ENCODE measurements at regions not wholly inside any gene's neighbourhood (a gene's known extent, or its start where the extent isn't known, plus 50 kb on each side); places are given as distances from the start of the nearest gene placed in this dataset.

DNA sequence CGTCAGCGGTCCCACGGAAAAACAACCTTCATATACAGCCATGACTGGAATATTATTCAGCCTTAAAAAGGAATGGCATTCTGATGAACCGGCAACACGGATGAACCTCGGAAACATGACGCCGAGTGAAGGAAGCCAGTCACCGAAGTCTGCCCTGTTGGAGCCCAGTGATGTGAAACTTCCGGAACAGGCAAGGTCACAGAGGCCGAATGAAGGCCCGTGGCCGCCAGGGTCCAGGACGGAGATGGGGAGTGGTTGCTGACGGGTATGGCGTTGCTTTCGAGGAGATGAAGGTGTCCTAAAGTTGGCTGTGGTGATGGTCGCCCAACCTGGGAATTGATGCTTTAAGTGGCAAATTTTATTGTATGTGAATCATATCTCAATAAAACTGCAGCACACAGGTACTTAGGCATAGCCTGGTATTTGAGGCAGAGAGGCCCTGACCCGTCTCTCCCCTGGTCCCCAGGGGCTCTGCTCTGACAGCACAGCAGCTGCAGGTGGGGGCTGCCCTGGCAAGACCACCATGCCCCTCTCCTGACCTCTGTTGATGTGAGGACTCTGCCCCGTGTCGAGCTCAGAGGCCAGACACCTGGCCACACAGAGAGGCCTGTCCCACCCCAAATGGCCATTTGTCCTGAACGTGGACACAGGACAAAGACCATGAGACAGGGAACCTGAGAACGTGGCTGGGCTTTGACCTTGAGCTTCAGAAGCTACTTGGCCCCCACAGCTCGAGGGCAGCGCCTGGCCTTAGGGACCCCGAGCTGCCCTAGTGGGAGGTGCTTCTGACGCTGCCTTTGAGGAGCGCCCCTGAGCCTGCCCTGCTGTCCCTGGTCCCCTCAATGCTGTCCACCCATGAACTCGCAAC is 1090.8 kb downstream of the BRD1 start:
- Histone ChIP-seq H3K27me3 (ENCODE audit: insufficient read depth, low read length, poor library complexity, severe bottlenecking) (no peaks in the 10 kb centered on the region), H4K20me1 (ENCODE audit: insufficient read depth, low read length, poor library complexity, severe bottlenecking) (no peaks in the 10 kb centered on the region), H3K9ac (ENCODE audit: low read depth, low read length, poor library complexity, severe bottlenecking) (no peak overlapping the region)

GRCh38 chr22:48734961-48735360 is 1092.7 kb downstream of the BRD1 start:
- Histone ChIP-seq H3K4me2 (ENCODE audit: low read depth, low read length, poor library complexity, severe bottlenecking) (no peak overlapping the region), H3K27me3 (ENCODE audit: insufficient read depth, low read length, poor library complexity, severe bottlenecking) (no peaks in the 10 kb centered on the region)

More for the DNA sequence above, 1090.8 kb downstream of the BRD1 start:
- no peak overlapping the region for H3K4me2 ChIP-seq (ENCODE audit: low read depth, low read length, poor library complexity, severe bottlenecking)
- H2AFZ ChIP-seq (ENCODE audit: low read length) = no peak overlapping the region
- no peaks in the 10 kb centered on the region for H3K4me1 ChIP-seq (ENCODE audit: insufficient read depth, low read length, poor library complexity, severe bottlenecking)
- no peaks in the 10 kb centered on the region for H3K36me3 ChIP-seq (ENCODE audit: insufficient read depth, low read length)
- H3F3A ChIP-seq (ENCODE audit: low read depth) = no peaks in the 10 kb centered on the region
- no peaks in the 10 kb centered on the region for H3K79me2 ChIP-seq (ENCODE audit: insufficient read depth, low read length)
- peaks cover 15% of the 10 kb centered on the region; the same call in 1 of the 2 replicates for H3K9me3 ChIP-seq (ENCODE audit: insufficient read depth, low read depth, low read length)
- no peak overlapping the region for H3K4me3 ChIP-seq (ENCODE audit: low read length, poor library complexity, severe bottlenecking)
- TF ChIP-seq EZH2phosphoT487 (IDR thresholded peaks at IDR 0.05; ENCODE audit: borderline replicate concordance) (no peak), CTCF (conservative IDR thresholded peaks at IDR 0.05; ENCODE audit: low read length) (no peak)
- H3K9me2 ChIP-seq (replicated peaks; ENCODE audit: low read depth, low read length) = no peaks in the 10 kb centered on the region

DNA sequence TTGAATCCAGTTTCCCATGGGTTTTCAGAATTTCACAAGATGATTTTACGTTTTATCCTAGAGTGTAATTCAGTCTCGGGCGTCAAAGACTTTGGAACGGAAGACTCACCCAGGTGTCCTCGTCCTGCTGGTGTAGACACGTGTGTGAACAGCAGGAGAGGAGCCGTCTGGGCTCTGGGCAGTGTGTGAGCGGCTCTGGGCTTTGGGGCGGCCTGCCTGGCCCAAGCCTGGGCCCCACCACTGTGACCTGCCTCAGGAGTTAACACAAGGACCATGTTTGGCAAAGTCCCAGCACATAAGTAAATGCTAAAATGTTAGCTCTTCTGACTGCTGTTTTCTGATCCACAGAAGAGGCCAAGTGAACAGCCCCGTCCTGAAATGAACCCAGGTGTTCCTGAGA is 1093.3 kb downstream of the BRD1 start:
- H3K9me3 ChIP-seq (ENCODE audit: insufficient read depth, low read depth, low read length) = peaks cover 11% of the 10 kb centered on the region; the same call in 1 of the 2 replicates
- TF ChIP-seq EZH2phosphoT487 (IDR thresholded peaks at IDR 0.05; ENCODE audit: borderline replicate concordance) (no peak), CTCF (conservative IDR thresholded peaks at IDR 0.05; ENCODE audit: low read length) (no peak)

More at GRCh38 chr22:48734961-48735360, 1092.7 kb downstream of the BRD1 start:
- no peaks in the 10 kb centered on the region for H3K36me3 ChIP-seq (ENCODE audit: insufficient read depth, low read length)
- H4K20me1 ChIP-seq (ENCODE audit: insufficient read depth, low read length, poor library complexity, severe bottlenecking) = no peaks in the 10 kb centered on the region
- no peaks in the 10 kb centered on the region for H3K9me2 ChIP-seq (replicated peaks; ENCODE audit: low read depth, low read length)
- H3K79me2 ChIP-seq (ENCODE audit: insufficient read depth, low read length) = no peaks in the 10 kb centered on the region
- H3K4me1 ChIP-seq (ENCODE audit: insufficient read depth, low read length, poor library complexity, severe bottlenecking) = no peaks in the 10 kb centered on the region
- peaks cover 11% of the 10 kb centered on the region; the same call in 1 of the 2 replicates for H3K9me3 ChIP-seq (ENCODE audit: insufficient read depth, low read depth, low read length)
- H3K4me3 ChIP-seq (ENCODE audit: low read length, poor library complexity, severe bottlenecking) = no peak overlapping the region
- no peak overlapping the region for H3K9ac ChIP-seq (ENCODE audit: low read depth, low read length, poor library complexity, severe bottlenecking)
- TF ChIP-seq CTCF (conservative IDR thresholded peaks at IDR 0.05; ENCODE audit: low read length) (no peak), EZH2phosphoT487 (IDR thresholded peaks at IDR 0.05; ENCODE audit: borderline replicate concordance) (no peak)
- H2AFZ ChIP-seq (ENCODE audit: low read length) = no peak overlapping the region
- no peaks in the 10 kb centered on the region for H3F3A ChIP-seq (ENCODE audit: low read depth)

More for the DNA sequence above, 1093.3 kb downstream of the BRD1 start:
- no peaks in the 10 kb centered on the region for H3F3A ChIP-seq (ENCODE audit: low read depth)
- H3K9ac ChIP-seq (ENCODE audit: low read depth, low read length, poor library complexity, severe bottlenecking) = no peak overlapping the region
- H3K79me2 ChIP-seq (ENCODE audit: insufficient read depth, low read length) = no peaks in the 10 kb centered on the region
- no peak overlapping the region for H3K4me2 ChIP-seq (ENCODE audit: low read depth, low read length, poor library complexity, severe bottlenecking)
- no peaks in the 10 kb centered on the region for H3K4me1 ChIP-seq (ENCODE audit: insufficient read depth, low read length, poor library complexity, severe bottlenecking)
- no peaks in the 10 kb centered on the region for H3K36me3 ChIP-seq (ENCODE audit: insufficient read depth, low read length)
- no peak overlapping the region for H2AFZ ChIP-seq (ENCODE audit: low read length)
- no peaks in the 10 kb centered on the region for H3K27me3 ChIP-seq (ENCODE audit: insufficient read depth, low read length, poor library complexity, severe bottlenecking)
- H4K20me1 ChIP-seq (ENCODE audit: insufficient read depth, low read length, poor library complexity, severe bottlenecking) = no peaks in the 10 kb centered on the region
- H3K4me3 ChIP-seq (ENCODE audit: low read length, poor library complexity, severe bottlenecking) = no peak overlapping the region
- no peaks in the 10 kb centered on the region for H3K9me2 ChIP-seq (replicated peaks; ENCODE audit: low read depth, low read length)
